OCI-M1 (cell line): ENCODE measurements at regions not wholly inside any gene's neighbourhood (a gene's known extent, or its start where the extent isn't known, plus 50 kb on each side); places are given as distances from the start of the nearest gene placed in this dataset.
"Not testable (repeated sequence)": the region's sequence is repeated elsewhere in the genome, so short reads cannot be mapped to it uniquely, and the experiment has no call there.

Source experiments
- DNase-seq: peaks from one replicate; lab custom pipeline; 2025; lab: John Stamatoyannopoulos, UW

GRCh38 chr1:242813490-242814091, 289.1 kb upstream of the PLD5 start:
- DNase-seq = no peak

DNA sequence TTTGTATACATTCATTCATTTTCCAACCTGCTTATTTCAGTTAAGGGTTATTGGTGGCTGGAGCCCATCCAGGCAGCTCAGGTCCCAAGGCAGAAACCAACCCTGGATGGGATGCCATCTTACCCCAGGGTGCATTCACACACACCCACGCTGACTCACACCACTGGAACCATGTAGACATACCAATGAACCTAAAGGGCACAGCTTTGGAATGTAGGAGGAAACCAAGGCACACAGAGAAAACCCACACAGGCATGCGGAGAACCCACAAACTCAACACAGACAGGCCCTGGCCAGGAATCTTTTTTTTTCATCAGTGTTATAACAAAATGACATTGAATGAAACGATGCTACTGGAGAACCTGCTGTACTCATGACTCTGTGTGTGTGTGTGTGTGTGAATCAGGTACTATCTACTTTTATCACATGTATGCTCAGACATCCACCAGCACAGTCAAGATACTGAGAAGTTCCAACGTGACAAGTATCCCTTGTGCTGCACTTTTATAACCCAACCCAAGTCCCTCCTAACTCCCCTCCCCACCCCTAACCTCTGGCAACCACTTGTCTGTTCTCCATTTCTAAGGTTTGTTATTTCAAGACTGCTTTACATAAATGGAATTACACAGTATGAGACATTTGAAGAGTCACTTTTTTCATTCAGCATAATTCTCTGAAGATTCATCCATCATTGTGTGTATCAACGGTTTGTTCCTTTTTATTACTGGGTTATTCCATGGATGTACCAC, 286.8 kb upstream of the PLD5 start:
- DNase-seq = no peak

- no peak for DNase-seq
These were observed 281.8 kb upstream of the PLD5 start for GRCh38 chr1:242806324-242806723.

DNA sequence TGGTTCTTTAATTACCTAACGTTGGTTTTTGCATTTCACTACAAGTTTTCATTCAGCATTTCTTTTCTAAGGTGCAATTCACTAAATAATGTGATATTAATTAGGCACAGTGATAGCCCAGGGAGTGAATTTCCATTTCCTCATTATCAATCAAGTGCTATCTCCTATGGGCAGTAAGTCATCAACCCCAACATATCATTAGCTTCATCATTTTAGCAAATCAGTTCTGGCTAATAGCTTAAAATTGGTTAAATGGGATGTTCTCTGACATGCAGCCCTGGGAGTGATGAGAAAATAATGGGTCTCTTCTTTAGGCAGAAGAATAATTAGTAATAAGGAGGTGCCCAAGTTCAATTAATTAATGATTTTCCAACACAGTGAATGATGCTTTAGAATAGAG, 280.9 kb upstream of the PLD5 start:
- DNase-seq = not testable (repeated sequence)

GRCh38 chr1:242802973-242803372, 278.5 kb upstream of the PLD5 start:
- no peak for DNase-seq

GRCh38 chr1:242800521-242800920, 276.0 kb upstream of the PLD5 start:
- DNase-seq = no peak

DNA sequence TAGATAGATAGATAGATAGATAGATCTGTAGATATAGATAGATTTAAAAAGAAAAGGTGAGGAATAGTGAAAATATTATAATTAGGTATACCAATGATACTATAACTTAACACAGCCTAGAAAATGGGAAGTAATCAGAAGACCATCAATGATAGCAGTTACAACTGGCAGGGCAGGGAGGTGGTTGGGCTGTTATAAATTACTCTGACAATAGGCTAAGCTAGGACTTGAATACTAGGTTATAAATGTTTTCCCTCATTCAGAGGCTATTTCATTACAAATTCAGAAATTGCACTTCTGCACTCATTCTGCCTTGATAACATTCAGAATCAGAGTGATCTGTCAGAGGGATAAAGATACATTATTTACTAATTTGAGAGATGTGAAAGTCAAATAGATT, 273.4 kb upstream of the PLD5 start:
- DNase-seq = no peak

DNA sequence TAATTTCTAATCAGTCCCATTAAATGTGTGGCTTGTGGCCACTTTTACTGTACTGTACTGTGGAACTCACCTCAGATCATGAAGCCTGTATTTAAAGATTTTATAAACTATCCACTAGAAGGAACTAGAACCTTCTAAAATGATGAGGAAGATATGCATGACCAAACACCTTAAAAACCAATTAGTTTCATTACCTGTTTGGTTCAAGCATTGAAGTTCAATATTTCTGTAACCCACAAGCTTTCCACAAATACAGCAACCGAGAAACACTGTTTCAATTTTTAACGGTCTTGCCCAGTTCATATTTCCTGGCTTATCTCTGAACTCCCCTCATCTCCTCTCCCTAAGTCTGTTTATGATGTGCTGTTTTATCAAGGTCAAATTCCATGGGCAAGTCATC, 264.3 kb upstream of the PLD5 start:
- no peak for DNase-seq

DNA sequence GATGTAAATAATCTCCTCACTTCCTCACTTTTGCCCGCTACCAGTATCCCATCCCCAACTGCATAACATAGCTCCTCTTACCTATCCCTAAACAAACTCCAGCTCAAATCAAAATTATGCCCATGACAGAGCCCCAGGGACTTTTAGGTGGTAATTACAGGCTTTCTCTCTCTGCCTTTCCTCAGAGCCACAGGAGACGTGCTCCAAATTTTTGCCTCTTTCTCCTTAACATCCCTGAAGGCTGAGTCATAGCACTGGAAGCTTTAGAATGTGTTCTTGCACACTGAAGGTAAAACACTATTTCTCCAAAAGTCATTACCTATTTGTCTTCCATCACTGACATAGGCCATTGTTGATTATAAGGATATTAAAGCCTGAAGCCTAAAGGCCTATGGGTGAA, 263.5 kb upstream of the PLD5 start:
- DNase-seq = no peak

DNA sequence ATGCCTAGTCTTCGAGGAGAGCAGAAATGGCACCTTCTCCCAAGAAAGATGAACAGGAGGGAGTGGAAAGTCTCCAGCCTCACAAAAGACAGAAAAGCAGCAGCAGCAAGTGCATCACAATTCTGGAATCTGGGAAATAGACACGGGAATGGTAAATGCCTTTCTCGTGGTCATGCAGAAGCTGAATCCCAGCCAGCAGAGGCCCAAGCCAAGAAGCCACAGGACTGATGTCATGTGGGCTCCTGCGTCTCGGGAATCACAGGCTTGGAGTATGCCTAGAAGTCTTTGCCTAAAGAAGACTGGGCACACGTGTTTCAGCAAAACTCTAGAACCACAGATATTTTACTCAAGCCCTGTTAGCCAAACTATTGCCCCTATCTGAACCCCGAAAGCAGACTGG, 260.3 kb upstream of the PLD5 start:
- no peak for DNase-seq

GRCh38 chr1:242784084-242784483, 259.6 kb upstream of the PLD5 start:
- no peak for DNase-seq

DNA sequence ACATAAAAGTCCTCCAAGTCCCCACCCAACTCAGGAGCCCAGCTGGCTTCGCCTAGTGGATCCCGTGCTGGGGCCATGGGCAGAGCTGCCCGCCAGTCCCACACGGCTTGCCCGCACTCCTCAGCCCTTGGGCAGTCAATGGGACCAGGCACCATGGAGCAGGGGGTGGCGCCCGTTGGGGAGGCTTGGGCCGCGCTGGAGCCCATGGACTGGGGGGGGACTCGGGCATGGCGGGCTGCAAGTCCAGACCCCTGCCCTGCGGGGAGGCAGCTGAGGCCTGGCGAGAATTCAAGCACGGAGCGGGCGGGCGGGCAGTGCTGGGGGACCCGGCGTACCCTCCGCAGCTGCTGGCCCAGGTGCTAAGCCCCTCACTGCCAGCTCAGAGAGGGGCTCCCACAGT, 249.8 kb upstream of the PLD5 start:
- no peak for DNase-seq

DNA sequence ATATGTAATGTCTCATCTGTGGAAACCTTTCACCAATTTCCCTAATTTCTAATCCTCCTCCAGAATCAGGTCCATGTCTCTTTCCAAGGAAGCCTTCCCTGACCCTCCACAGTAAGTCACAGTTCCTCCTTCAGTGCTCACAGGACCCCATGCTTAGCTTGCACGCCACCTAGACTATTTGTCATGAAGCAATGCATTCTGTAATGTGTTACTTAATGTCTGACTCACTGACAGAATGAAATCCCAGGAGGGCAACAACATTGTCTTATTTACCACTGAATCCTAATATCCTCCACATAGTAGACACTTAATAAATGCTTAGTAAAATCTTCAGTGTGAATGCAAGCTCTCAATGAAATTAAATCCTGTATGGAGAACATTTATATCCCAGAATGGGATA, 245.9 kb upstream of the PLD5 start:
- no peak for DNase-seq

- DNase-seq = no peak
These were observed 239.7 kb upstream of the PLD5 start for GRCh38 chr1:242764161-242764560.

- DNase-seq = no peak
These were observed 237.1 kb upstream of the PLD5 start for GRCh38 chr1:242761556-242761955.

DNA sequence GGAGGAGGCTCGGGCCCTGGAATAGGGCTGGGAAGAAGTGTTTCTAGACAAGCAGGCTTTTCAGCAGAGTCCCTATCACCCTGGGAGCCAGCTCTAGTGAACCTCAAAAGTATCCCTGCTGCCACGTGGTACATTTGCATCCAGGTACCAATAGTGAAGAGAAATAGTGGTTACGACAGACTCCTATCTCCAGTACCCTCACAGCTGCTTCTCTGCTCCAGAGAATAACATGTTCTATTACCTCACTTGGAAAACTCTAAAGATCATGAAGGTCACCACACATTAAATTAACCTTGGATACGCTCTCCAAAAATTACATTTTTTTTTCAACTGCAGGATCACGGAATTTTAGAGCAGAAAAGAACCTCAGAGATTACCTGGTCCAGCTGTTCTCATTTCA, 230.4 kb upstream of the PLD5 start:
- no peak for DNase-seq

DNA sequence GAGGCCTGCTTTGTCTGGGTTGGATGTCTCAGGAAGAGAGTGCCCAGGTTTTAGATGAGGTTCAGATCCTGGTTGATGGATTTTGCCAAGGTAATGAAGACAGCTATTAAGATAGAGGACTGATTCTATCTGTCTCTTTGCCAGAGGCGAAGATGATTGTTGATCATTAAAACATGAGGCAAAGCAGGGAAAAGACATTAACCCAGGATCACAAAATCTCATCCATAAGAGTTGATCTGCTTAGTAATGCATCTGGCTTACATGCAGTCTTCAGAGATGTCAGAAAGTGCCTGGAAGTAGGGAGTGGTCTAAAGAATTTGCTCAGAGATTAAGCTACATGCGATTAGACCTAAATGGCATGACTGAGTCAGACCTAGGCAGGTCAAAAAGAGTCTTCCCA, 229.6 kb upstream of the PLD5 start:
- no peak for DNase-seq

DNA sequence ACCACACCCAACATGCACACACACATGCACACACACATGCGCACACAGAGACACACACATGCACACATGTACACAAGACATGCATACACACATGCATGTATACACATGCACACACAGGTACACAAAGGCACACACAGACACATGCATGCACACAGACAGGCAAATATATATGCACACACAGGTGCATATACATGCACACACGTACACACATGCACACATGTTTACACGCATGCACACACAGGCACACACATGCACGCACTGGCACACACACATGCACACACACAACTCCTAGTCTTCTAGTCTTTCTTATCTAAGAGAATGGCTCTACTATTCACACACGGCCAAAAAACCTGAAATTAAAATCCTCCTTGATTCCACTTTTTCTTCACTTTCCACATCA, 222.7 kb upstream of the PLD5 start:
- DNase-seq = no peak

DNA sequence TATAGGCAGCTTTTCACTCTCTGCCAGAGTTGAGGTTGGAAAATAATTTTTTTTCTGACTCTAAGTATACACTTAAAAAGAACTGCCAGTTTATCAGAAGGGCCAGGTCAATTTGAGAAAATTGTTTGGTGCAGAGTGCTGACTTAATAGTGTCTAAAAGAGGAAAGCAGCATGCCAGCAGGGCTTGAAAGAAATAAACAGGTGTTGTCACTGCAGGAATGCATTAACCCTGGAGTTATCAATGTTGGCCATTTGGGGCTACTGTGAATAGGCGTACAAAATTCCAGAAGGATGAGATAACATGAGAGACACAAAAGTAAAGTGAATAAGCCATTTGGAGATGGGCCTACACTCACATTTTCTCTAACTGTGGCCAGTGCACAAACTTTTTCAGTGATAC, 220.6 kb upstream of the PLD5 start:
- DNase-seq = no peak

DNA sequence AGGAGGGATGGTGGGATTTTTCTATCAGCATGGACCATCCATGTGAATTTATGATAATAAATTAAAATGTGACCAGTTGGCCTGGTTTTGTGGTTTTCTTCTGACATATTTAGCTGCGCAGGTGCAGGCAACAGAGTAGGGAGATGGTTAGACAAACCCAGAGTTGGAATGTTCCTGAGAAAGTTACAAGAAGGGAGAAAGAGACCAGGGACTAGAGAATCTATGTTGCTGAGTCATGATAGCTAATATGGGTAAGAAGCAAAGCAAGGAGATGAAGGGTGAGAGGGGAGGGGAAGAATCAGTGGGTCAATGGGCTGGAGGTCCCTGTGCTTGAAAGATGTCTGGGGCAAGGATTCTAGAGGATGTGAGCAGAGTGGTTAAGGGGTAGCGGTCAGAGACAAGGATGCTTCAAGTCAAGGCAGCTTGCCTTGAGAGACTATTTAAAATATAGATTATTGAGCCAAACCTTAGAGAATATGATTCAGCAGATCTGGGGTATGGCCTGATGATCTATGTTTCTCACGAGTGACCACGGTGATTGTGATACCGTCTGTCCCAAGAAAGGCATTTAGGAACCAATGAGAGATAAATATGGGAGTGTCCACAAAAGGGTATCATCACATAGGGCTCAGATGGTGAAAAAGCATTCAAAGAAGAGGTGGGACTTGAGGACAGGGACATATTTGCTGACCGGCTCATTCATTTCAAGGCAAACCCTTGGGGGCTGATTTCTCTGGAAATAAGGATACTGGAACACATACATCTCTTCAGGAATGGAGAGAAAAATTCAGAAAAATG, 219.7 kb upstream of the PLD5 start:
- no peak for DNase-seq

GRCh38 chr1:242738702-242739645, 214.5 kb upstream of the PLD5 start:
- no peak for DNase-seq

DNA sequence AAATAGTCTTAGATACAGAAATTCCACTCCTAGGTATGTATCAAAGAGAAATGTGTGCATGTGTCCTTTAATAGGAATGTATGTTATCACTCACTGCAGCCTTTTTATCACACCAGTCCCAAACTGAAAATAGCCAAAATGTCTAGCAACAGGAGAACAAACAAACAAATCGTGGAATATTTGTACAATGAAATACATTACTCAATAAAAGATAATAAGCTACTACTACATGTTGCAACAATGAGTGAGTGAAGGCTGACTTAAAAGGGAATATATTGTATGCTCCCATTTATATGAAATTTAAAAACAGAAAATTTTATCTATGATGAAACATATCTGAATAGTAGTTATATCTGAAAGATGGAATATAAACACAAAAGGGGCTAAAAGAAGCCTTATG, 212.1 kb upstream of the PLD5 start:
- DNase-seq = no peak
